Tibial nerve (tissue), 3 donors: ENCODE measurements at regions not wholly inside any gene's neighbourhood (a gene's known extent, or its start where the extent isn't known, plus 50 kb on each side); places are given as distances from the start of the nearest gene placed in this dataset.

ENCODE experiments used
- CTCF ChIP-seq, 5 experiments: fragments of 200-600 bp in 3 of 5; fragments of 450-650 bp in 2 of 5; sonication (generic) in 3 of 5; IDR thresholded peaks; one replicate each; pipeline ENCODE4 v1.5.1; 2016 to 2019; ENCODE audit warnings: antibody characterized with exemption in 5 of 5, mild to moderate bottlenecking in 3 of 5, moderate library complexity in 2 of 5
- POLR2A ChIP-seq, 2 donors: fragments of 450-650 bp; IDR thresholded peaks; one replicate each; pipeline ENCODE4 v1.6.1; 2017; ENCODE audit warnings: antibody characterized with exemption in 2 of 2, mild to moderate bottlenecking in 2 of 2, moderate library complexity in 2 of 2

- TF ChIP-seq CTCF (IDR thresholded peaks at IDR 0.05) (no peak), POLR2A (IDR thresholded peaks at IDR 0.05) (no peak)
Measured at GRCh38 chr14:80110721-80111120, 100.6 kb downstream of the DIO2 start.
